Erythroblast (primary cell): ENCODE measurements at regions not wholly inside any gene's neighbourhood (a gene's known extent, or its start where the extent isn't known, plus 50 kb on each side); places are given as distances from the start of the nearest gene placed in this dataset.

Experiments used
- GATA1 ChIP-seq: IDR thresholded peaks from 2 replicates; pipeline ENCODE4 v1.6.1; 2011; ENCODE audit warnings: low read depth, mild to moderate bottlenecking, control low read depth, low read length, moderate library complexity
- POLR2A ChIP-seq: IDR thresholded peaks from 2 replicates; pipeline ENCODE4 v1.6.1; 2011; ENCODE audit warnings: mild to moderate bottlenecking, low read length

GRCh38 chr6:68368845-68369244 is 266.2 kb upstream of the ADGRB3 start:
- TF ChIP-seq POLR2A (no peak), GATA1 (no peak)
